B cell (primary cell): ENCODE measurements at regions not wholly inside any gene's neighbourhood (a gene's known extent, or its start where the extent isn't known, plus 50 kb on each side); places are given as distances from the start of the nearest gene placed in this dataset.

ENCODE experiments used
- ATAC-seq: fragments of 200-7000 bp; cut with Tn5 transposase; one replicate; pipeline ENCODE4 v1.10.0; 2021; ENCODE audit warnings: low read depth, mild to moderate bottlenecking, moderate number of reproducible peaks, moderate library complexity
- CTCF ChIA-PET: fragments of 350-600 bp; sonication (Branson Sonifier 250); formaldehyde crosslinking; loops from one replicate; lab custom pipeline; 2021; ENCODE audit warnings: antibody characterized with exemption, inconsistent platforms; lab: Charles Lee
- POLR2A ChIA-PET: fragments of 350-600 bp; sonication (Branson Sonifier 250); formaldehyde crosslinking; loops from one replicate; lab custom pipeline; 2021; ENCODE audit warnings: antibody characterized with exemption; lab: Charles Lee
- DNase-seq: peaks from one replicate; pipeline ENCODE4 v3.0.0; 2013
- H2AFZ ChIP-seq: 2 replicates; pipeline ENCODE4 v1.6.1; 2012; ENCODE audit warnings: mild to moderate bottlenecking, low read depth, low read length; ENCODE audit not compliant: insufficient read depth, poor library complexity, severe bottlenecking
- H3K27ac ChIP-seq, 2 donors: 1 replicate in 1 of 2; 2 replicates in 1 of 2; pipeline ENCODE4 v1.5.1; 2012 to 2013; ENCODE audit warnings: low read length in 2 of 2, mild to moderate bottlenecking in 2 of 2, moderate library complexity in 1 of 2
- H3K27me3 ChIP-seq, 4 experiments: fragments of 200-600 bp in 1 of 4; sonication (generic) in 1 of 4; replicated peaks in 1 of 4; 1 replicate in 2 of 4; 2 replicates in 2 of 4; pipeline versions ENCODE4 v1.6.1 to v1.7.0; 2013 to 2016; ENCODE audit warnings: low read length in 3 of 4, mild to moderate bottlenecking in 2 of 4, mixed read lengths in 1 of 4, moderate library complexity in 1 of 4; ENCODE audit not compliant: insufficient read depth in 4 of 4, control insufficient read depth in 3 of 4; ENCODE audit errors: control extremely low read depth in 1 of 4
- H3K36me3 ChIP-seq, 2 experiments: replicated peaks in 1 of 2; 1 replicate in 1 of 2; 2 replicates in 1 of 2; pipeline versions ENCODE4 v1.6.1 to v1.7.1; 2013; ENCODE audit warnings: low read length in 1 of 2; ENCODE audit not compliant: insufficient read depth in 2 of 2, control insufficient read depth in 1 of 2; ENCODE audit errors: control extremely low read depth in 1 of 2, extremely low read depth in 1 of 2
- H3K4me1 ChIP-seq, 2 donors: fragments of 200-600 bp in 1 of 2; sonication (generic) in 1 of 2; 1 replicate in 1 of 2; 2 replicates in 1 of 2; pipeline versions ENCODE4 v1.5.1 to v1.6.1; 2013 to 2017; ENCODE audit warnings: low read length in 2 of 2; ENCODE audit not compliant: control insufficient read depth in 2 of 2, insufficient read depth in 2 of 2
- H3K4me2 ChIP-seq: replicated peaks from 2 replicates; pipeline ENCODE3; 2012; ENCODE audit warnings: mild to moderate bottlenecking, low read depth, low read length; ENCODE audit not compliant: poor library complexity, severe bottlenecking
- H3K4me3 ChIP-seq, 5 experiments: fragments of 200-600 bp in 1 of 5; sonication (generic) in 1 of 5; 1 replicate in 3 of 5; 2 replicates in 2 of 5; pipeline versions ENCODE4 v1.5.1 to v1.7.0; 2011 to 2016; ENCODE audit warnings: low read length in 4 of 5, mild to moderate bottlenecking in 4 of 5, low read depth in 2 of 5, control low read depth in 1 of 5, moderate library complexity in 1 of 5; ENCODE audit not compliant: insufficient read depth in 1 of 5; ENCODE audit errors: control extremely low read depth in 1 of 5, extremely low read depth in 1 of 5
- H3K79me2 ChIP-seq: fragments of 200-600 bp; sonication (generic); one replicate; pipeline ENCODE4 v1.6.0; 2016; ENCODE audit warnings: low read length; ENCODE audit not compliant: control insufficient read depth, insufficient read depth
- H3K9ac ChIP-seq: fragments of 200-600 bp; sonication (generic); 2 replicates; pipeline ENCODE4 v1.6.1; 2017; ENCODE audit warnings: mild to moderate bottlenecking, low read length, moderate library complexity
- H3K9me3 ChIP-seq, 3 donors: one replicate each; pipeline versions ENCODE4 v1.6.1 to v1.7.1; 2013; ENCODE audit warnings: low read length in 2 of 3; ENCODE audit not compliant: control insufficient read depth in 2 of 3, insufficient read depth in 1 of 3; ENCODE audit errors: control extremely low read depth in 1 of 3
- H4K20me1 ChIP-seq: 2 replicates; pipeline ENCODE4 v1.6.0; 2012; ENCODE audit warnings: mild to moderate bottlenecking, low read length; ENCODE audit not compliant: insufficient read depth, control insufficient read depth, poor library complexity, severe bottlenecking
- H3K27ac Mint-ChIP-seq: one replicate; pipeline ENCODE4 v1.8.0; 2021; ENCODE audit warnings: mixed read lengths
- H3K27me3 Mint-ChIP-seq: one replicate; pipeline ENCODE4 v1.8.0; 2021; ENCODE audit warnings: mixed read lengths
- H3K4me1 Mint-ChIP-seq: one replicate; pipeline ENCODE4 v1.8.0; 2021; ENCODE audit warnings: mixed read lengths
- H3K4me3 Mint-ChIP-seq: one replicate; pipeline ENCODE4 v1.8.0; 2021; ENCODE audit warnings: mixed read lengths
- H3K9me3 Mint-ChIP-seq: one replicate; pipeline ENCODE4 v1.8.0; 2022; ENCODE audit warnings: mixed read lengths; ENCODE audit not compliant: insufficient read depth
- EZH2 ChIP-seq: IDR thresholded peaks from 2 replicates; pipeline ENCODE4 v1.6.1; 2012; ENCODE audit warnings: borderline replicate concordance, low read depth, mild to moderate bottlenecking, moderate library complexity, low read length; ENCODE audit not compliant: insufficient read depth, poor library complexity, severe bottlenecking
- WGBS: methylation state at CpG from one replicate; pipeline ENCODE4 v1.1.5; 2013; ENCODE audit warnings: missing lambda C conversion rate; ENCODE audit not compliant: insufficient coverage; 5-methylcytosine and 5-hydroxymethylcytosine counted together
- intact Hi-C: fragments of 100-400 bp; cut with micrococcal nuclease; formaldehyde crosslinking; loops from one replicate; pipeline ENCODE4 v1.10.0; 2022
- TF ChIP-seq, protein P1 (sequence below): fragments of 200-600 bp; IDR thresholded peaks from one replicate; pipeline ENCODE4 v1.8.0; 2022; ENCODE audit warnings: antibody characterized with exemption, mild to moderate bottlenecking

DNA sequence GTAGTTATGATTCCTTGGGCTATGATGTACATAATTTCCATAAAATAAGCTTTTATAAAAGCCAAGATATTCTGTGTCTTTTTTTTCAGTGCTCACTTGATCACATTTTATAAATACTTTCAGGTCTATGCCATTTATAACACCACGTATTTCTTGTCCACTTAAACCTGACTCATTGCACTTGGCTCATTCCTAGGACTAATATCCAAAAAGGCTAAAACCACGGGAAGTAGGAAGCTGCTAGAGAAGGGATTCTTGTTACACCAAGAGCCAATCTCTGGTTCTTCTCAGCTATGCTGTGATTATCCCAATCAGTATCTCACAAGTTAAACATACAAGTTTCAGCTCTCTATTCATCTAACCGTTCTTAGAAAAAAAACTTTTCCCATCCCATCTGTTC lies 80.4 kb upstream of the CDH6 start:
- ChIA-PET POLR2A (no interaction called here), CTCF (no interaction called here)
- Histone ChIP-seq H3K9ac (no peak overlapping the region), H3K79me2 (no peaks in the 10 kb centered on the region), H3K27ac (no peak overlapping the region), H3K4me1 (no peaks in the 10 kb centered on the region), H4K20me1 (no peaks in the 10 kb centered on the region), H3K36me3 (no peaks in the 10 kb centered on the region), H3K27me3 (no peaks in the 10 kb centered on the region), H3K4me2 (no peak overlapping the region), H2AFZ (no peak overlapping the region), H3K9me3 (no peaks in the 10 kb centered on the region), H3K4me3 (no peak overlapping the region)
- DNase-seq (no peak), ATAC-seq (no peak)
- H3K4me3 Mint-ChIP-seq, result no peak overlapping the region
- H3K27ac Mint-ChIP-seq, result no peak overlapping the region
- TF ChIP-seq EZH2, result no peak
- TF ChIP-seq, protein P1, sequence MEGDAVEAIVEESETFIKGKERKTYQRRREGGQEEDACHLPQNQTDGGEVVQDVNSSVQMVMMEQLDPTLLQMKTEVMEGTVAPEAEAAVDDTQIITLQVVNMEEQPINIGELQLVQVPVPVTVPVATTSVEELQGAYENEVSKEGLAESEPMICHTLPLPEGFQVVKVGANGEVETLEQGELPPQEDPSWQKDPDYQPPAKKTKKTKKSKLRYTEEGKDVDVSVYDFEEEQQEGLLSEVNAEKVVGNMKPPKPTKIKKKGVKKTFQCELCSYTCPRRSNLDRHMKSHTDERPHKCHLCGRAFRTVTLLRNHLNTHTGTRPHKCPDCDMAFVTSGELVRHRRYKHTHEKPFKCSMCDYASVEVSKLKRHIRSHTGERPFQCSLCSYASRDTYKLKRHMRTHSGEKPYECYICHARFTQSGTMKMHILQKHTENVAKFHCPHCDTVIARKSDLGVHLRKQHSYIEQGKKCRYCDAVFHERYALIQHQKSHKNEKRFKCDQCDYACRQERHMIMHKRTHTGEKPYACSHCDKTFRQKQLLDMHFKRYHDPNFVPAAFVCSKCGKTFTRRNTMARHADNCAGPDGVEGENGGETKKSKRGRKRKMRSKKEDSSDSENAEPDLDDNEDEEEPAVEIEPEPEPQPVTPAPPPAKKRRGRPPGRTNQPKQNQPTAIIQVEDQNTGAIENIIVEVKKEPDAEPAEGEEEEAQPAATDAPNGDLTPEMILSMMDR, result no peak
- H3K27me3 Mint-ChIP-seq, result no peaks in the 10 kb centered on the region
- peaks cover 4% of the 10 kb centered on the region for H3K9me3 Mint-ChIP-seq
- intact Hi-C loops, result no loop called here
- H3K4me1 Mint-ChIP-seq, result no peaks in the 10 kb centered on the region
- 100% methylated on average over 1 of the region's 3 CpGs for WGBS

DNA sequence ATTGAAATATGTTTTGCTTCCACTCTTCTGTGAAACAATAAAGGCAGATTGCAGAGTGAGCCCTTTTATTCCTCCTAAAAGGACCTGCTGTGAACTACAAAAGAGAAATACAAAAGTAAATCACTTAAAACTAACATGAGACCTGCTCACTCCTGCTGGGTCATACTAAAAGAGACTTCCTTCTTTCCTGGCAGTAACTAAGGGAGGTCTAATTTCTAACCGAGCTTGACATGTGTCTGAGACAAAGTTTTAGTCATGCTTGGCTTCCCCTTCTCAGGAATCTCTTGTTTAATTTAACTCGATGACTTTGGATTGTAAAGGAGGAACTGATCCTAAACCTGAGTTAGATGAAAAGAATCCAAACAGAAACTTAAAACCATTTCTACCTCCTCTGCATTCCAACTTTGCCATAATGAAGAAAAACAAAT lies 86.4 kb upstream of the CDH6 start:
- no CpG with 5 or more reads among the region's 2 CpGs for WGBS
- Histone ChIP-seq H3K27ac (no peak overlapping the region), H2AFZ (no peak overlapping the region), H3K79me2 (no peaks in the 10 kb centered on the region), H3K27me3 (no peaks in the 10 kb centered on the region), H3K4me2 (no peak overlapping the region), H3K4me3 (no peak overlapping the region), H3K9ac (no peak overlapping the region), H3K4me1 (no peaks in the 10 kb centered on the region), H3K9me3 (no peaks in the 10 kb centered on the region), H4K20me1 (no peaks in the 10 kb centered on the region), H3K36me3 (no peaks in the 10 kb centered on the region)
- H3K9me3 Mint-ChIP-seq, result peaks cover 4% of the 10 kb centered on the region
- no peaks in the 10 kb centered on the region for H3K4me1 Mint-ChIP-seq
- no peak overlapping the region for H3K27ac Mint-ChIP-seq
- TF ChIP-seq, protein P1, result no peak
- no peak for TF ChIP-seq EZH2
- DNase-seq (no peak), ATAC-seq (no peak)
- POLR2A ChIA-PET, result no interaction called here
- H3K27me3 Mint-ChIP-seq, result no peaks in the 10 kb centered on the region
- H3K4me3 Mint-ChIP-seq, result no peak overlapping the region
- intact Hi-C loops, result no loop called here
- CTCF ChIA-PET, result no interaction called here
